NCI-H748 (cell line): ENCODE measurements at regions not wholly inside any gene's neighbourhood (a gene's known extent, or its start where the extent isn't known, plus 50 kb on each side); places are given as distances from the start of the nearest gene placed in this dataset.

Experiments used
- DNase-seq: peaks from one replicate; lab custom pipeline; 2025; ENCODE audit not compliant: unreplicated experiment; lab: John Stamatoyannopoulos, UW

GRCh38 chr4:89556601-89557305, 249.2 kb upstream of the GPRIN3 start:
- peak; percentile 21 for DNase-seq

GRCh38 chr4:89551191-89551590, 243.6 kb upstream of the GPRIN3 start:
- DNase-seq: no peak

- DNase-seq: no peak
Observed at GRCh38 chr4:89549907-89550306, 242.3 kb upstream of the GPRIN3 start.

GRCh38 chr4:89545315-89545714, 237.7 kb upstream of the GPRIN3 start:
- no peak for DNase-seq

GRCh38 chr4:89541998-89542397, 234.4 kb upstream of the GPRIN3 start:
- DNase-seq: no peak

- no peak for DNase-seq
Observed at GRCh38 chr4:89539797-89540711, 232.5 kb upstream of the GPRIN3 start.

- no peak for DNase-seq
Observed at GRCh38 chr4:89539374-89539773, 231.8 kb upstream of the GPRIN3 start.

GRCh38 chr4:89538886-89539285, 231.3 kb upstream of the GPRIN3 start:
- no peak for DNase-seq

GRCh38 chr4:89538171-89538570, 230.6 kb upstream of the GPRIN3 start:
- no peak for DNase-seq

- no peak for DNase-seq
Observed at GRCh38 chr4:89537281-89537680, 229.7 kb upstream of the GPRIN3 start.

GRCh38 chr4:89535251-89535650, 227.7 kb upstream of the GPRIN3 start:
- DNase-seq: no peak

- DNase-seq: no peak
Observed at GRCh38 chr4:89534356-89534755, 226.8 kb upstream of the GPRIN3 start.

- no peak for DNase-seq
Observed at GRCh38 chr4:89531932-89532640, 224.5 kb upstream of the GPRIN3 start.

- no peak for DNase-seq
Observed at GRCh38 chr4:89528526-89529133, 221.0 kb upstream of the GPRIN3 start.

GRCh38 chr4:89521826-89522225, 214.2 kb upstream of the GPRIN3 start:
- no peak for DNase-seq

- no peak for DNase-seq
Observed at GRCh38 chr4:89519771-89520320, 212.2 kb upstream of the GPRIN3 start.

- DNase-seq: no peak
Observed at GRCh38 chr4:89518259-89518658, 210.7 kb upstream of the GPRIN3 start.

GRCh38 chr4:89514811-89515210, 207.2 kb upstream of the GPRIN3 start:
- DNase-seq: no peak

- peak; percentile 71 for DNase-seq
Observed at GRCh38 chr4:89511776-89512175, 204.2 kb upstream of the GPRIN3 start.

GRCh38 chr4:89509708-89510281, 202.2 kb upstream of the GPRIN3 start:
- DNase-seq: peak; percentile 4
